ENCODE measurements at regions not wholly inside any gene's neighbourhood (a gene's known extent, or its start where the extent isn't known, plus 50 kb on each side); places are given as distances from the start of the nearest gene placed in this dataset.
A peak's percentile ranks its signal among the peaks of the same experiment; 100 is the strongest.

GRCh38 chr5:142508591-142508990 lies 177.3 kb downstream of the FGF1 start:
- no peak overlapping the region for H3K4me3 ChIP-seq
- ATAC-seq: no peak
- intact Hi-C loops (cut with DNase I): no loop called here
- no peaks in the 10 kb centered on the region for H3K9me3 ChIP-seq
- H3K36me3 ChIP-seq: no peaks in the 10 kb centered on the region
- H3K27ac ChIP-seq: peak overlapping the region; percentile 20
- H3K27me3 ChIP-seq: no peaks in the 10 kb centered on the region
- DNase-seq: no peak
- H3K4me1 ChIP-seq: peaks cover 23% of the 10 kb centered on the region
- TF ChIP-seq, protein P1, sequence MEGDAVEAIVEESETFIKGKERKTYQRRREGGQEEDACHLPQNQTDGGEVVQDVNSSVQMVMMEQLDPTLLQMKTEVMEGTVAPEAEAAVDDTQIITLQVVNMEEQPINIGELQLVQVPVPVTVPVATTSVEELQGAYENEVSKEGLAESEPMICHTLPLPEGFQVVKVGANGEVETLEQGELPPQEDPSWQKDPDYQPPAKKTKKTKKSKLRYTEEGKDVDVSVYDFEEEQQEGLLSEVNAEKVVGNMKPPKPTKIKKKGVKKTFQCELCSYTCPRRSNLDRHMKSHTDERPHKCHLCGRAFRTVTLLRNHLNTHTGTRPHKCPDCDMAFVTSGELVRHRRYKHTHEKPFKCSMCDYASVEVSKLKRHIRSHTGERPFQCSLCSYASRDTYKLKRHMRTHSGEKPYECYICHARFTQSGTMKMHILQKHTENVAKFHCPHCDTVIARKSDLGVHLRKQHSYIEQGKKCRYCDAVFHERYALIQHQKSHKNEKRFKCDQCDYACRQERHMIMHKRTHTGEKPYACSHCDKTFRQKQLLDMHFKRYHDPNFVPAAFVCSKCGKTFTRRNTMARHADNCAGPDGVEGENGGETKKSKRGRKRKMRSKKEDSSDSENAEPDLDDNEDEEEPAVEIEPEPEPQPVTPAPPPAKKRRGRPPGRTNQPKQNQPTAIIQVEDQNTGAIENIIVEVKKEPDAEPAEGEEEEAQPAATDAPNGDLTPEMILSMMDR (IDR thresholded peaks at IDR 0.05): no peak

DNA sequence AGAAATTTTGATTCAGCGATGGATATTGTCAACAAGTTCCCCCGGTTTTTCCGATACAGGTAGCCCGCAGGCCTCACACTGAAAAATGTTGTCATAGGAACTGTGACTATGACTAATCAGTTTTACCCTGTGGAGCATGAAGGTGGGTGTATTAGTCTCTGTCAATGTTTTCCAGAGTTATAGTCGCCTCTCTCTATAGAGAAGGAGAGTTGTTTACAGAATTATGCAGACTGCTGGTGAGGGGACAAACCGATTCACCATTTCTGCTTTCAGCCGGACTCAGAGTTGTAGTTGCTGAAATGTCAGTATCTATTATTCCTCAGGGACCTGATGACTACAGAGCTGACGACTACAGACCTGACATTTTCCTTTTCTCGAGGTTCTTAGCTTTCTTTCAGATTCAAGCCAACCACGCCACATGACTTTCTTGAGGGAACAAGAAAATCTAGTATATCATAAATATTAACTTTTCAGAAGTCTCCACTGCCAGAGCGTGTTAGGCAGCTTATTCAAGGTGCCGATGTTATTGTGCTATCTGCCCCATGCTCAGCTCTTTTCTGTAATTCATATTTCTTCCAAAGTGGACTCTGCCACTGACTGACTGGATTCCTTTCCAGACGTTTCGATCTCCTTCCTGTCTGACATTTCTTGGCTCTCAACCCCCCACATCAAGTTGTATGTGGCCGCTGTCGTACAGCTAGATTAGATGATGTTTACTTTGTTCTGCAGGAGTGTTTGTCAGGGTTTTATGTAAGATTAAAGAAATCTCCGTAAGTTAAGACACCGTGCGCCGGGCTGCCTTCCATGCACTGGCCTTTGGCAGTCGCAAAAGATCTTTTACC lies 178.1 kb downstream of the FGF1 start:
- H3K27ac ChIP-seq: peak overlapping the region; percentile 20
- TF ChIP-seq, protein P1 (IDR thresholded peaks at IDR 0.05): no peak
- no peak overlapping the region for H3K4me3 ChIP-seq
- H3K9me3 ChIP-seq: no peaks in the 10 kb centered on the region
- H3K27me3 ChIP-seq: no peaks in the 10 kb centered on the region
- DNase-seq (no peak), ATAC-seq (peak; percentile 76)
- intact Hi-C loops (cut with DNase I): no loop called here
- H3K4me1 ChIP-seq: peaks cover 21% of the 10 kb centered on the region
- no peaks in the 10 kb centered on the region for H3K36me3 ChIP-seq

GRCh38 chr5:142506756-142507155 lies 179.1 kb downstream of the FGF1 start:
- no peaks in the 10 kb centered on the region for H3K36me3 ChIP-seq
- no peak overlapping the region for H3K4me3 ChIP-seq
- ATAC-seq (no peak), DNase-seq (no peak)
- intact Hi-C loops (cut with DNase I): no loop called here
- peaks cover 11% of the 10 kb centered on the region for H3K4me1 ChIP-seq
- TF ChIP-seq, protein P1 (IDR thresholded peaks at IDR 0.05): no peak
- H3K27ac ChIP-seq: no peak overlapping the region
- H3K9me3 ChIP-seq: no peaks in the 10 kb centered on the region
- H3K27me3 ChIP-seq: no peaks in the 10 kb centered on the region

DNA sequence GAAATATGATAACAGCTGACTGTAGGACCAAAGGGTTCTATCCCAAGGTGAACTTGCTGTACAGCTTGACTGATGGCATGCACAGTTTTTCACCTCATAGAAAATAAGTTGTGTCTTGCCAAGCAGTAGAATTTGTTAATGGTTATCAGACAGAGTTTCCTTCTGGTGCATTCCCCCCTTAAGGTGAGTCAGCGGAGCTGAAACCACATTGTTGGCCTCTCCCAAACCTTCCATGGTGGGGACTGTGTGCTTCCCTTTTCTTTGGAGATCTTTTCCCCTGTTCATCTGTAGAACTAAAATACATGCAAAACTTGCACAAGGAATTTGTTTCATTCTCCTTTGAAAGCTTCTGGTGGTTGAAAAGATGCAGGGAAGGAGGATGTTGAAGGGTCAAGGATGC lies 179.8 kb downstream of the FGF1 start:
- Histone ChIP-seq H3K27me3 (no peaks in the 10 kb centered on the region), H3K9me3 (no peaks in the 10 kb centered on the region), H3K4me3 (no peak overlapping the region), H3K36me3 (no peaks in the 10 kb centered on the region), H3K27ac (no peak overlapping the region), H3K4me1 (peaks cover 8% of the 10 kb centered on the region)
- TF ChIP-seq, protein P1 (IDR thresholded peaks at IDR 0.05): no peak
- no peak for ATAC-seq
- intact Hi-C loops (cut with DNase I): no loop called here
- no peak for DNase-seq

GRCh38 chr5:142501890-142502289 lies 177.1 kb upstream of the SPRY4 start:
- Histone ChIP-seq H3K4me3 (no peak overlapping the region), H3K4me1 (no peaks in the 10 kb centered on the region), H3K36me3 (no peaks in the 10 kb centered on the region), H3K27ac (no peak overlapping the region), H3K9me3 (no peaks in the 10 kb centered on the region), H3K27me3 (no peaks in the 10 kb centered on the region)
- intact Hi-C loops (cut with DNase I): no loop called here
- no peak for ATAC-seq
- TF ChIP-seq, protein P1 (IDR thresholded peaks at IDR 0.05): no peak
- DNase-seq: no peak

Data from upper lobe of right lung (tissue), 1 donor.